BLaER1 (cell line): ENCODE measurements at regions not wholly inside any gene's neighbourhood (a gene's known extent, or its start where the extent isn't known, plus 50 kb on each side); places are given as distances from the start of the nearest gene placed in this dataset.

ENCODE experiments used
- H3K27ac ChIP-seq: shearing (Covaris generic); formaldehyde crosslinking; 2 replicates; pipeline ENCODE4 v1.8.1; 2022
- H3K27me3 ChIP-seq: shearing (Covaris generic); formaldehyde crosslinking; 2 replicates; pipeline ENCODE4 v1.8.1; 2022
- H3K36me3 ChIP-seq: shearing (Covaris generic); formaldehyde crosslinking; 2 replicates; pipeline ENCODE4 v1.8.1; 2022
- H3K4me1 ChIP-seq: shearing (Covaris generic); formaldehyde crosslinking; 2 replicates; pipeline ENCODE4 v1.8.1; 2022
- H3K4me2 ChIP-seq: shearing (Covaris generic); formaldehyde crosslinking; 2 replicates; pipeline ENCODE4 v1.8.1; 2022
- H3K4me3 ChIP-seq: shearing (Covaris generic); formaldehyde crosslinking; 2 replicates; pipeline ENCODE4 v1.8.1; 2022
- H3K9ac ChIP-seq: shearing (Covaris generic); formaldehyde crosslinking; 2 replicates; pipeline ENCODE4 v1.8.1; 2022
- H3K9me3 ChIP-seq: shearing (Covaris generic); formaldehyde crosslinking; 2 replicates; pipeline ENCODE4 v1.8.1; 2022
- H4K20me1 ChIP-seq: shearing (Covaris generic); formaldehyde crosslinking; 2 replicates; pipeline ENCODE4 v1.8.1; 2022
- Cebpa-rat ChIP-seq: shearing (Covaris generic); IDR thresholded peaks from 2 replicates; pipeline ENCODE4 v1.8.1; 2022

DNA sequence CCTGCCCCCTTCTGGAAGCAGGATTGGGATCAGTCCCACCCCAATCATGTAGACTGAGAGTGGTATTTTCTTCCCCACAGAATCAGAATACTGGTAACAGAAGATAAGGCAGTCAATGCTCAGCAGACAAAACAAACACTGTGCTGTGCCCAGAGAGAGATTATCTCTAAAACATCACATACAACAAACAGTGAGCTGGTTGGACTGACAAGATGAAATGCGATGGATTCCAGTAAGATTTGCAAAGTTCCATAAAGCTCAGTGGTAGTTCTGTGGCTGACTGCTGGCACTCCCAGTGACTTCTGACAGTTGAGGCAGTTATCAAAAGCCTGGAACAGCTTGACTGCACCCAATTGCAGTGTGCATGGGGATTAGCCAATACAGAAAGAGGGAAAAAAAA lies 311.5 kb upstream of the MGAT5 start:
- no peak overlapping the region for H3K9ac ChIP-seq
- no peaks in the 10 kb centered on the region for H3K36me3 ChIP-seq
- no peaks in the 10 kb centered on the region for H3K4me1 ChIP-seq
- no peaks in the 10 kb centered on the region for H3K27me3 ChIP-seq
- H3K4me3 ChIP-seq, result no peak overlapping the region
- H3K9me3 ChIP-seq, result no peaks in the 10 kb centered on the region
- H3K27ac ChIP-seq, result no peak overlapping the region
- no peak for TF ChIP-seq Cebpa-rat
- no peaks in the 10 kb centered on the region for H4K20me1 ChIP-seq
- no peak overlapping the region for H3K4me2 ChIP-seq

DNA sequence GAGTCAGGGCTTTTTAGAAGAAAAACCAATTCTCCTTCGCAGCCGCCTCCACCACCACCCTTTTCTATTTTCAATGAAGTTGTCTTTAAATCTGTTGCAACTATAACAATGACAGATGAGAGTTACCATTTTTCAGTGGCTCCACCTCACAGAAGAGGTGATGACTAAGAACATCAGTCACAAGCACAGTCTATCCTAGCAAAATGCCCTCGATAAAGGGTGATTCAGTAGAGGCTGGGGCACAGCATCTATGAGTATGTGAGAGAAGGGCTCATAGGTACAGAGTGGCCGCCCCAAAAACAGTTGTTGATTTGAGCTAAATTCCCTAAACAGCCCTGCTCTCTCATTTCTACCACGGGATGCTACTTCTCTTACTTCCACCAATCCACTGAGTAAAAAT lies 310.8 kb upstream of the MGAT5 start:
- no peaks in the 10 kb centered on the region for H3K27me3 ChIP-seq
- H3K4me2 ChIP-seq, result no peak overlapping the region
- TF ChIP-seq Cebpa-rat, result no peak
- H3K4me3 ChIP-seq, result no peak overlapping the region
- no peaks in the 10 kb centered on the region for H3K4me1 ChIP-seq
- no peaks in the 10 kb centered on the region for H3K36me3 ChIP-seq
- no peak overlapping the region for H3K27ac ChIP-seq
- no peaks in the 10 kb centered on the region for H4K20me1 ChIP-seq
- no peak overlapping the region for H3K9ac ChIP-seq
- no peaks in the 10 kb centered on the region for H3K9me3 ChIP-seq

DNA sequence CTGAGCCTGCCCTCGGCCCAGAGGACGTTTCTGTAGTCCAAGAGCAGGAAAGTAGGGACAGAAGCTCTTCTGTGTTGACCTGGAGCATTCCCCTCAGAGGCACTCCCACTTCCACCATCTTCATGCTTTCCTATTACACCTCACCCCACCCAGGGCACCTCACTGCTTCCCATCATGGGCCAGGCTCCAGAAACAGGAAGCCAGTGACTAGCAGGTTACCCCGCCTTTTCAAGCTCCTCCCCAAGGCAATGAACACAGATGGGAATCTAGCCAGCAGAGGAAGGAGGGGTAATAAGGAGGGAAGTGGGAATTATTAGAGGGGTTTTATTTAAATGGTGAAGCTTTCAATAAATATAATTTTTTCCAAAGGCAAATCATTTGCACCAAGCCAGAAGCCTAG lies 308.8 kb upstream of the MGAT5 start:
- Histone ChIP-seq H3K36me3 (no peaks in the 10 kb centered on the region), H3K4me2 (no peak overlapping the region), H3K9ac (no peak overlapping the region), H3K9me3 (no peaks in the 10 kb centered on the region), H3K4me1 (no peaks in the 10 kb centered on the region), H3K4me3 (no peak overlapping the region), H3K27ac (no peak overlapping the region), H3K27me3 (no peaks in the 10 kb centered on the region), H4K20me1 (no peaks in the 10 kb centered on the region)
- no peak for TF ChIP-seq Cebpa-rat

DNA sequence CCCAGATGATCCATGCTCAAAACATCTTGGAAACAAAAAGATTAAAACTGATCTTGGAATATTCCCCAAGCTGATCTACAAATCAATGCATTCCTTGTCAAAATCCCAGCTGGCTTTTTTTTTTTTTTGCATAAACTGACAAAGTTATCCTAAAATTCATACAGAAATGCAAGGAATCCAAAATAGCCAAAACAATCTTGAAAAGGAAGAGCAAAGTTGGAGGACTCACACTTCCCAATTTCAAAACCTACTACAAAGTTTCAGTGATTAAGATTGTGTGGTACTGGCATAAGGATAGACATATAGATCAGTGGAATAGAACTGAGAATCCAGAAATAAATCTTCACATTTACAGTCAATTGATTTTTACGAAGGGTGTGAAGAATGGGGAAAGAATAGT lies 306.8 kb upstream of the MGAT5 start:
- H3K36me3 ChIP-seq, result no peaks in the 10 kb centered on the region
- H3K9me3 ChIP-seq, result no peaks in the 10 kb centered on the region
- H3K4me3 ChIP-seq, result no peak overlapping the region
- H3K9ac ChIP-seq, result no peak overlapping the region
- TF ChIP-seq Cebpa-rat, result no peak
- no peak overlapping the region for H3K27ac ChIP-seq
- H3K4me1 ChIP-seq, result peaks cover 1% of the 10 kb centered on the region; the same call in 1 of the 2 replicates
- no peak overlapping the region for H3K4me2 ChIP-seq
- no peaks in the 10 kb centered on the region for H4K20me1 ChIP-seq
- no peaks in the 10 kb centered on the region for H3K27me3 ChIP-seq

DNA sequence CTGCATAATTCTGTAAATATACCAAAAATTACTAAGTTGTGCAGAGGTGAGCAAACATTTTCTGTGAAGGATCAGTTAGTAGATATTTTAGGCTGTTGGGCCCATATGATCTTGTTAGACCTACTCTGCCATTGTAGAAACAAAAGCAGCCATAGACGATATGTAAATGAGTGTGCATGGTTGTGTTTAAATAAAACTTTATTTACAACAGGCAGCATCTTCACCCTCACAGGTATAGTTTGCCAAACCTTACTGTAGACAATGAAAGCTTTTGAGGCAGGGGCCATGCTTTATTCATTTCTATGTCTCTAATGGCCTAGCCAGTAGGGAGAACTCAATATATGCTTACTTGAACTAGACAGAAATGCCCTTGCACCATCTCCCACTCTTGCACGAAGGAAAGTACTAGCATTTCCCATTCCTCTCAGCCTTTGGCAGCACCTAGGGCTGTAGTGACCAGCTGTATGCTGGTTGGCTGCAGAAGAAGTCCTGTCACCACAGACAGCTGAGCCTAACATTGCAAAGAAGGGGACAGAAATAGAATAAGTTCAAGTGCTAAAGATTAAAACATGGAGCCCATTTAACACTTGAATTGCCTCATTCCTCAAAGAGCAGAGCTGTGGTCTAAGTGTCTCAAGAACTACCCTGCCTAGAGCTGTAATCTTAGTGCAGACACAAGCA lies 305.1 kb upstream of the MGAT5 start:
- Histone ChIP-seq H3K4me1 (peaks cover 15% of the 10 kb centered on the region), H3K36me3 (no peaks in the 10 kb centered on the region)
- TF ChIP-seq Cebpa-rat, result no peak

DNA sequence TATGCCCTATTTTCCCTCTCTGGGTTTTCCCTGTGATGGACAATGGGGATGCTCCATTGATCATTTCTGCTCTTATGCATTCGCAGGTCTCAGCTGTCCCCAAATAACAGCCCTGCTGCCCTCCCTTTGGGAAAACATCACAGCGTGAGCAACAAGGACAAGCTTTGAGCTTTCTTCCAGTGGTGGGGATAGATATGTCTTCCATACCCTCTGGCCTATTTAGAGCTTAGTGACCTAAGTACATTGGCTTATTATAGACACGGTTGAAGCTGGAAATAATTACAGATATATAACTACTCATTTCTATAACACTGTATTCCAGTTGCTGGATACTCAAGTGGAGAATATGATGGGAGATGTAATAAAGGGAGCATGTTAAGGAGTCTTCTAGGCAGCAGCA lies 304.3 kb upstream of the MGAT5 start:
- H3K4me1 ChIP-seq, result peaks cover 19% of the 10 kb centered on the region
- H3K27me3 ChIP-seq, result no peaks in the 10 kb centered on the region
- H3K9me3 ChIP-seq, result no peaks in the 10 kb centered on the region
- no peak overlapping the region for H3K27ac ChIP-seq
- H3K4me3 ChIP-seq, result no peak overlapping the region
- H3K9ac ChIP-seq, result no peak overlapping the region
- no peaks in the 10 kb centered on the region for H4K20me1 ChIP-seq
- H3K4me2 ChIP-seq, result no peak overlapping the region
- no peak for TF ChIP-seq Cebpa-rat
- no peaks in the 10 kb centered on the region for H3K36me3 ChIP-seq

More for the DNA sequence above, 305.1 kb upstream of the MGAT5 start:
- Histone ChIP-seq H3K27ac (no peak overlapping the region), H4K20me1 (no peaks in the 10 kb centered on the region), H3K4me2 (no peak overlapping the region), H3K9ac (no peak overlapping the region), H3K27me3 (no peaks in the 10 kb centered on the region), H3K9me3 (no peaks in the 10 kb centered on the region), H3K4me3 (no peak overlapping the region)

DNA sequence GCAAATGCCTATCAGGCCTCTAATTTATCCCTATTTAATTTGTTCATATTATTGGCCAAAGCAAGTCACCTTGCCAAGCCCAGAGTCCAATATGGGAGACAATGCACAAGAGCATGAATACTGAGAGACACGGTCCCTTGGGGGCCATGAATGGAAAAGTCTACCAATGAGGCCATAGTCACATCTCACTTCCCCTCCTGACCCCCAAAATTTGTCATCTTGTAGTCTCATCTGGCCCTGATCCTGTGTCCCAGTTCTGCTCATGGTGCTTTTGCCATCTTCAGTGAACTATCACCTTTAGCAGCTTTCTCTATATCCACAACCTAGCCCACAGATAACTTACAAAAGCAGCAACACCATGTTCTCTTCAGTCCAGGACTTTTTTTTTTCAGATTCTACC lies 302.7 kb upstream of the MGAT5 start:
- Histone ChIP-seq H3K9me3 (no peaks in the 10 kb centered on the region), H4K20me1 (no peaks in the 10 kb centered on the region), H3K4me1 (peaks cover 19% of the 10 kb centered on the region), H3K36me3 (no peaks in the 10 kb centered on the region), H3K27ac (no peak overlapping the region), H3K27me3 (no peaks in the 10 kb centered on the region), H3K4me2 (no peak overlapping the region), H3K9ac (no peak overlapping the region), H3K4me3 (no peak overlapping the region)
- TF ChIP-seq Cebpa-rat, result no peak

DNA sequence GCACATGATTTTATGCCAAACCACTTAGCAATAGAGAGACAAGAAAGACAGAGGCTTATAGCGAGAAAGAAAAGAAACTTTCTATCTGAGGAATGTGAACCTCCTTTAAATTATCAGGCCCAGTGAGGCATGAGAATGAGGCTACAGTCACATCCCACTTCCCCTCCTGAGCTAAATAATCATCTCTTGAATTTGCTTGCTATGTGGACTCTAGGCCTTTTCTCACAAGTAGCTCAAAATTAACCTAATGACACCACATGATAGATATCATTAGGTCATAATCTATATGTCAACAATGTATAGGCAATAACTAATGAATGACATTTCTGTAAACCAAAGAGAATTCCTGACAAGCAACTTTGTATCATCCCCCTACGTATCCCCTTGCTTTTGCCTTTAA lies 301.5 kb upstream of the MGAT5 start:
- Histone ChIP-seq H3K27ac (no peak overlapping the region), H3K4me2 (no peak overlapping the region; the same call in 1 of the 2 replicates), H3K27me3 (no peaks in the 10 kb centered on the region), H3K36me3 (no peaks in the 10 kb centered on the region), H3K4me1 (peaks cover 19% of the 10 kb centered on the region), H3K9me3 (no peaks in the 10 kb centered on the region), H3K4me3 (no peak overlapping the region), H3K9ac (no peak overlapping the region), H4K20me1 (no peaks in the 10 kb centered on the region)
- TF ChIP-seq Cebpa-rat, result no peak

DNA sequence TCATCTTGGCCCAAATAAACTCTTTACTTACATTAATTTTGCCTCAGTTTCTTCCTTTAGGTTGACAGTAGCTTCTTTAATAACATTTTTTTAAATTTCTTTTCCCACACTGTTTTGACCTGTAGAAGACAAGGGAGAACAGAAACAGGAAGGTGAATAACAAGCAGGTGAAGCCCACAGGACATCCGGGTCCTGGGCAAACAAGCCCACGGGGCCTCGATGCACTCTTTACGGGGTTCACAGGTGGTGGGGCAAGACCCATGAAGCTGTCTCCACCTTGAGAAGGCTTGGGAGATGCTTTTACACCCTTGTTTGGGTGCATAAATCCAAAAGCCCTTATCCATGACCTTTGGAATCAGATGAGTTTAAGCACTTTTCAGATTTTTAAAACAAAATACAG lies 301.0 kb upstream of the MGAT5 start:
- no peak overlapping the region for H3K27ac ChIP-seq
- H4K20me1 ChIP-seq, result no peaks in the 10 kb centered on the region
- H3K9me3 ChIP-seq, result no peaks in the 10 kb centered on the region
- no peaks in the 10 kb centered on the region for H3K27me3 ChIP-seq
- H3K4me2 ChIP-seq, result no peak overlapping the region; the same call in 1 of the 2 replicates
- TF ChIP-seq Cebpa-rat, result no peak
- no peak overlapping the region for H3K4me3 ChIP-seq
- H3K9ac ChIP-seq, result no peak overlapping the region
- no peaks in the 10 kb centered on the region for H3K36me3 ChIP-seq
- peaks cover 19% of the 10 kb centered on the region for H3K4me1 ChIP-seq

DNA sequence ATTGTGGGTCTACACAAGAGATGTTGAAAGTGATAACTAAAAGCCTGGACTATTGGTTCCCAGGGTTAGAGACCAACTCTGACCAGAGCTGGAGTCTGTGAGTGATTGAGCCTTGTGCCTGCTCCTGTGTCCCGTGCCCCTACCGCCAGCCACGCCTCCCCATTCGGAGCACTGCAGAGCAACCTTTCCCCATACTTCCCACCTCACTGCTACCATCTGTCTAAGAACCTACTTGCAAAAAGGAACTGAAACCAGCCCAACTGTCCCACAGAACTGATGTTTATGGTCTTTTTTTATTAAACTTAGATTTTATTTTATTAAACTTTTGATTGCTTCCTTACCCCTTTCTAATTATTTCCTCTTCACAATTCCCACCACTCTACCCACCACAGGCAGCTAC lies 300.3 kb upstream of the MGAT5 start:
- Histone ChIP-seq H3K4me1 (peaks cover 19% of the 10 kb centered on the region), H3K36me3 (no peaks in the 10 kb centered on the region), H3K9me3 (no peaks in the 10 kb centered on the region), H3K4me2 (no peak overlapping the region; the same call in 1 of the 2 replicates), H4K20me1 (no peaks in the 10 kb centered on the region), H3K9ac (no peak overlapping the region), H3K4me3 (no peak overlapping the region), H3K27me3 (no peaks in the 10 kb centered on the region), H3K27ac (no peak overlapping the region)
- no peak for TF ChIP-seq Cebpa-rat

DNA sequence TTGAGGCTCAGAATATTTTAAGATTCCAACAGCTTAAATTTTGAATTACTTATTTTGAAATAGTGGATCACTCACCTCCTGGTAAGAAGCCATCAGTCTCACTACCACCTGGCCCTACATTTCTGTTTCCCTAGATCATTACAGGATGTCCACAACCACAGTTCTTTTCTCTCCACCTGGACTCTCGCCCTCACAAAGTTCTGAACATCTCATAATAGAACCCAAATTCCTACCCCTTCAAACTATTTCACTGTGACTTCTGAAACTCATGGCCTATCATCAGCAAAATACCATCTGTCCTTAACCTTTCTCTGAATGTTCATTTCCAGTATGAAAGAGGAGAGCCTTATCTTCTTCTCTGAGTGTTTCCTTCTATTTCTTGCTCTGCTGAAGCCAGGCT lies 299.2 kb upstream of the MGAT5 start:
- Histone ChIP-seq H3K27me3 (no peaks in the 10 kb centered on the region), H3K9me3 (no peaks in the 10 kb centered on the region), H3K4me2 (no peak overlapping the region), H3K27ac (no peak overlapping the region), H3K36me3 (no peaks in the 10 kb centered on the region), H3K4me3 (no peak overlapping the region), H3K4me1 (peaks cover 19% of the 10 kb centered on the region), H4K20me1 (no peaks in the 10 kb centered on the region), H3K9ac (no peak overlapping the region)
- TF ChIP-seq Cebpa-rat, result no peak
